CD4-positive, alpha-beta T cell treated with Interleukin-15 for 4 hours (primary cell): ENCODE measurements at regions not wholly inside any gene's neighbourhood (a gene's known extent, or its start where the extent isn't known, plus 50 kb on each side); places are given as distances from the start of the nearest gene placed in this dataset.

Experiments
- DNase-seq: peaks from one replicate; pipeline ENCODE4 v3.0.0-alpha.2; 2020; ENCODE audit warnings: low spot score

- DNase-seq = no peak
Measured at GRCh38 chr3:34011171-34012101, 213.0 kb downstream of the PDCD6IP start.

GRCh38 chr3:34012102-34012461, 213.7 kb downstream of the PDCD6IP start:
- DNase-seq = no peak

GRCh38 chr3:34013818-34014570, 215.6 kb downstream of the PDCD6IP start:
- no peak for DNase-seq

GRCh38 chr3:34015204-34016142, 217.0 kb downstream of the PDCD6IP start:
- DNase-seq = no peak

- DNase-seq = peak; percentile 21
Measured at GRCh38 chr3:34016925-34017587, 218.6 kb downstream of the PDCD6IP start.

- no peak for DNase-seq
Measured at GRCh38 chr3:34017757-34018156, 219.3 kb downstream of the PDCD6IP start.

- no peak for DNase-seq
Measured at GRCh38 chr3:34019158-34019557, 220.7 kb downstream of the PDCD6IP start.

- no peak for DNase-seq
Measured at GRCh38 chr3:34020170-34020569, 221.7 kb downstream of the PDCD6IP start.

GRCh38 chr3:34020726-34021680, 222.6 kb downstream of the PDCD6IP start:
- no peak for DNase-seq

- DNase-seq = no peak
Measured at GRCh38 chr3:34022147-34022546, 223.7 kb downstream of the PDCD6IP start.

- DNase-seq = no peak
Measured at GRCh38 chr3:34024447-34025240, 226.2 kb downstream of the PDCD6IP start.

GRCh38 chr3:34033839-34034238, 235.4 kb downstream of the PDCD6IP start:
- no peak for DNase-seq

GRCh38 chr3:34034840-34035239, 236.4 kb downstream of the PDCD6IP start:
- DNase-seq = no peak

- no peak for DNase-seq
Measured at GRCh38 chr3:34035775-34036174, 237.3 kb downstream of the PDCD6IP start.

GRCh38 chr3:34037260-34037659, 238.8 kb downstream of the PDCD6IP start:
- DNase-seq = no peak

GRCh38 chr3:34038131-34038530, 239.7 kb downstream of the PDCD6IP start:
- DNase-seq = no peak

GRCh38 chr3:34046154-34046553, 247.7 kb downstream of the PDCD6IP start:
- DNase-seq = no peak

- no peak for DNase-seq
Measured at GRCh38 chr3:34053626-34054025, 255.2 kb downstream of the PDCD6IP start.

GRCh38 chr3:34056181-34056910, 257.9 kb downstream of the PDCD6IP start:
- DNase-seq = no peak
